A549 (cell line): ENCODE measurements at regions not wholly inside any gene's neighbourhood (a gene's known extent, or its start where the extent isn't known, plus 50 kb on each side); places are given as distances from the start of the nearest gene placed in this dataset.

ENCODE experiments used
- MYC ChIP-seq: IDR thresholded peaks from 2 replicates; pipeline ENCODE4 v1.6.1; 2012; ENCODE audit warnings: mild to moderate bottlenecking, inconsistent platforms, low read length, improper control_type of control experiment, borderline replicate concordance
- TF ChIP-seq, protein P1 (sequence below): fragments of >200 bp; sonication (Bioruptor Twin); formaldehyde crosslinking; IDR thresholded peaks from 3 replicates; pipeline ENCODE4 v1.5.1; 2016

DNA sequence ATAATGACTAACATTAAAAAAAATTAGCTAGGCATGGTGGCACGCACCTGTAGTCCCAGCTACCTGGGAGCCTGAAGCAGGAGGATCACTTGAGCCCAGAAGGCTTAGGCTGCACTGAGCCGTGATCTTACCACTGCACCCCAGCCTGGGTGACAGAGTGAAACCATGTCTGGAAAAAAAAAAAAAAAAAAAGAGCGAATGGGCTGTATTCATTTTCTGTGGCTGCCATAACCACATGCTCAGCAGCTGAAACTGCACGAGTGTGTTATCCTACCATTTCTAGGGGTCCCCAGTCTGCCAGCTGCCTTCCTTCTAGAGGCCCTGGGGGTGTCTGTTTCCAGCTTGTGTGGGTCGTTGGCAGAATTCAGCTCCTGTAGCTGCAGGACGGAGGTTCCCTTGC is 247.8 kb downstream of the EIPR1 start:
- TF ChIP-seq, protein P1, sequence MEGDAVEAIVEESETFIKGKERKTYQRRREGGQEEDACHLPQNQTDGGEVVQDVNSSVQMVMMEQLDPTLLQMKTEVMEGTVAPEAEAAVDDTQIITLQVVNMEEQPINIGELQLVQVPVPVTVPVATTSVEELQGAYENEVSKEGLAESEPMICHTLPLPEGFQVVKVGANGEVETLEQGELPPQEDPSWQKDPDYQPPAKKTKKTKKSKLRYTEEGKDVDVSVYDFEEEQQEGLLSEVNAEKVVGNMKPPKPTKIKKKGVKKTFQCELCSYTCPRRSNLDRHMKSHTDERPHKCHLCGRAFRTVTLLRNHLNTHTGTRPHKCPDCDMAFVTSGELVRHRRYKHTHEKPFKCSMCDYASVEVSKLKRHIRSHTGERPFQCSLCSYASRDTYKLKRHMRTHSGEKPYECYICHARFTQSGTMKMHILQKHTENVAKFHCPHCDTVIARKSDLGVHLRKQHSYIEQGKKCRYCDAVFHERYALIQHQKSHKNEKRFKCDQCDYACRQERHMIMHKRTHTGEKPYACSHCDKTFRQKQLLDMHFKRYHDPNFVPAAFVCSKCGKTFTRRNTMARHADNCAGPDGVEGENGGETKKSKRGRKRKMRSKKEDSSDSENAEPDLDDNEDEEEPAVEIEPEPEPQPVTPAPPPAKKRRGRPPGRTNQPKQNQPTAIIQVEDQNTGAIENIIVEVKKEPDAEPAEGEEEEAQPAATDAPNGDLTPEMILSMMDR, result no peak
- no peak for TF ChIP-seq MYC
